Colonic mucosa (tissue), 4 donors: ENCODE measurements at regions not wholly inside any gene's neighbourhood (a gene's known extent, or its start where the extent isn't known, plus 50 kb on each side); places are given as distances from the start of the nearest gene placed in this dataset.

Experiments used
- DNase-seq: peaks from one replicate; pipeline ENCODE4 v3.0.0-alpha.2; 2020
- H3K27ac ChIP-seq: fragments of 200-600 bp; one replicate; pipeline ENCODE4 v1.8.0; 2021
- H3K27me3 ChIP-seq: fragments of 200-600 bp; one replicate; pipeline ENCODE4 v1.8.0; 2021
- H3K36me3 ChIP-seq: fragments of 200-600 bp; one replicate; pipeline ENCODE4 v1.8.0; 2021
- H3K4me1 ChIP-seq: fragments of 200-600 bp; one replicate; pipeline ENCODE4 v1.8.0; 2021; ENCODE audit warnings: mild to moderate bottlenecking
- H3K4me3 ChIP-seq: fragments of 200-600 bp; one replicate; pipeline ENCODE4 v1.8.0; 2021
- H3K9ac ChIP-seq, 2 donors: one replicate each; pipeline ENCODE4 v1.7.0; 2013; ENCODE audit warnings: control low read depth in 2 of 2, low read depth in 2 of 2, low read length in 2 of 2
- H3K9me3 ChIP-seq: fragments of 200-600 bp; one replicate; pipeline ENCODE4 v1.8.0; 2021
- intact Hi-C: fragments of 100-400 bp; cut with DNase I; formaldehyde crosslinking; loops from one replicate; pipeline ENCODE4 v1.14.1; 2022
- TF ChIP-seq, protein P1 (sequence below): fragments of 200-600 bp; IDR thresholded peaks from one replicate; pipeline ENCODE4 v1.8.0; 2022; ENCODE audit warnings: antibody characterized with exemption, mild to moderate bottlenecking
- donor health status: healthy.
- donor health status: DM: no; HTN: no; CAD: no.
- donor health status: DM: no; HTN: no; CAD: no.

DNA sequence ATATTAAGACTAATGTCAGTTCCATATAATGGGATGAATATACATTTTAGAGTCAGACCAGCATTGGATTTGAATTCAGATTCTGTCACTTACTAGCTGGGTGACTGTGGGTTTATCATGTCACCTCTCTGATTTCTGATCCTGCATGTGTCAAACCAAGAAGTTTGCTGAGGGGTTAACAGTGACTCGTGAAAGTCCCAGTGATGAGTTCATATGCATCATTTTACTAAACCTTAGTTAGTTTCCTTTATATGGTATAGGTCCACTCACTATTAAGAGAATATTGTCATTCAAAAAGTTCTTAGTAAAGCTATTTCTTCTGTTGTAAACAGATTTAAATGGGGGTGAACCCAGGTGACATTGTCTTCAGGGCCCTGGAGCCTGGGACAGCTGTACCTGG lies 102.3 kb downstream of the ZNF621 start:
- Histone ChIP-seq H3K27ac (no peak overlapping the region), H3K9ac (no peak overlapping the region), H3K36me3 (no peaks in the 10 kb centered on the region), H3K4me1 (no peaks in the 10 kb centered on the region), H3K9me3 (no peaks in the 10 kb centered on the region), H3K27me3 (no peaks in the 10 kb centered on the region), H3K4me3 (no peak overlapping the region)
- DNase-seq: no peak
- TF ChIP-seq, protein P1, sequence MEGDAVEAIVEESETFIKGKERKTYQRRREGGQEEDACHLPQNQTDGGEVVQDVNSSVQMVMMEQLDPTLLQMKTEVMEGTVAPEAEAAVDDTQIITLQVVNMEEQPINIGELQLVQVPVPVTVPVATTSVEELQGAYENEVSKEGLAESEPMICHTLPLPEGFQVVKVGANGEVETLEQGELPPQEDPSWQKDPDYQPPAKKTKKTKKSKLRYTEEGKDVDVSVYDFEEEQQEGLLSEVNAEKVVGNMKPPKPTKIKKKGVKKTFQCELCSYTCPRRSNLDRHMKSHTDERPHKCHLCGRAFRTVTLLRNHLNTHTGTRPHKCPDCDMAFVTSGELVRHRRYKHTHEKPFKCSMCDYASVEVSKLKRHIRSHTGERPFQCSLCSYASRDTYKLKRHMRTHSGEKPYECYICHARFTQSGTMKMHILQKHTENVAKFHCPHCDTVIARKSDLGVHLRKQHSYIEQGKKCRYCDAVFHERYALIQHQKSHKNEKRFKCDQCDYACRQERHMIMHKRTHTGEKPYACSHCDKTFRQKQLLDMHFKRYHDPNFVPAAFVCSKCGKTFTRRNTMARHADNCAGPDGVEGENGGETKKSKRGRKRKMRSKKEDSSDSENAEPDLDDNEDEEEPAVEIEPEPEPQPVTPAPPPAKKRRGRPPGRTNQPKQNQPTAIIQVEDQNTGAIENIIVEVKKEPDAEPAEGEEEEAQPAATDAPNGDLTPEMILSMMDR: no peak
- intact Hi-C loops: no loop called here

DNA sequence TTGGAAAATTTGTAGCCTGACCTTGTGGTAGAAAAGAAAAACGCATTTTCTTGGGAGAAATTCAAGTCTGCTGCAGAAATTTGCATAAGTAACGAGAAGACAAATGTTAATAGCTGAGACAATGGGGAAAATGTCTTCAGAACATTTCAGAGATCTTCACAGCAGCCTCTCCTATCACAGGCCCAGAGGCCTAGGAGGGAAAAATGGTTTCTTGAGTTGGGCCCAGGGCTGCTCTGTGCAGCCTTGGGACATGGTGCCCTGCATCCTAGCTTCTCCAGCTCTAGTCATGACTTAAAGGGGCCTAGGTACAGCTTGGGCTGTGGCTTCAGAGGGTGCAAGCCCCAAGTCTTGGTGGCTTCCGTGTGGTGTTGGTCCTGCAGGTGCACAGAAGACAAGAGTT lies 104.2 kb downstream of the ZNF621 start:
- Histone ChIP-seq H3K4me3 (no peak overlapping the region), H3K9ac (no peak overlapping the region), H3K27me3 (no peaks in the 10 kb centered on the region), H3K9me3 (no peaks in the 10 kb centered on the region), H3K4me1 (no peaks in the 10 kb centered on the region), H3K36me3 (no peaks in the 10 kb centered on the region), H3K27ac (no peak overlapping the region)
- TF ChIP-seq, protein P1: no peak
- DNase-seq: no peak
- intact Hi-C loops: no loop called here

DNA sequence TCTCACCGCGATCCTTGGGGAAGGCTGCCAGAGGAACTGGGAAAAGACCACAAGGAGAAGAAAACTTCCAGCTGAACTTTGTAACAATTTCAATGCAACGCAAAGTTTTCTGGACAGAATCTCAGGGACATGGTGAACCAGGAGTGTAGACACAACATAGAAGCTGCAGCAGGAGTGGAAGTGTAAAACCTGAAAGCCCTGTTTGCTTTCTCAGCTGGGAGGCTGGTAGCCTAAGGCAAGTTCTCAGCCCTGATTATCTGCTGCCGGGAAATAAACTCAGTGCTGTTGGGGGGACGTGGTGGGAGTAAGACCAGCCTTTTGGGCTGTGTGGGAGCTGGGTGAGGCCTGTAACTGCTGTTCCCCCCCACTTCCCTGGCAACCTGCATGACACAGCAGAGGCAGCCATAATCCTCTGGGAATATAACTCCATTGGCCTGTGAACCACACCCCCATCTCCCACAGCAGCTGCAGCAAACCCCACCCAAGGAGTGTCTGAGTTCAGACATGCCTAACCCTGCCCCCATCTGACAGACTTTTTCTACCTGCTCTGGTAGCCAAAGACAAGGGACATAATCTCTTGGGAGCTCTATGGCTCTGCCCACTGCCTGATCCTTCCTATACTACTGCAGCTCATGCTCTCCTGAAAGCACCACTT lies 106.7 kb downstream of the ZNF621 start:
- intact Hi-C loops: no loop called here
- H3K4me3 ChIP-seq: no peak overlapping the region
- DNase-seq: peak; percentile 33
- H3K27me3 ChIP-seq: no peaks in the 10 kb centered on the region
- TF ChIP-seq, protein P1: no peak
- H3K27ac ChIP-seq: no peak overlapping the region
- no peaks in the 10 kb centered on the region for H3K36me3 ChIP-seq
- no peaks in the 10 kb centered on the region for H3K9me3 ChIP-seq
- no peaks in the 10 kb centered on the region for H3K4me1 ChIP-seq
- H3K9ac ChIP-seq: no peak overlapping the region

- intact Hi-C loops: no loop called here
- Histone ChIP-seq H3K9me3 (no peaks in the 10 kb centered on the region), H3K4me1 (no peaks in the 10 kb centered on the region), H3K27me3 (no peaks in the 10 kb centered on the region), H3K9ac (no peak overlapping the region), H3K27ac (no peak overlapping the region), H3K4me3 (no peak overlapping the region), H3K36me3 (no peaks in the 10 kb centered on the region)
- TF ChIP-seq, protein P1: no peak
- DNase-seq: no peak
Measured at GRCh38 chr3:40637906-40638305, 113.1 kb downstream of the ZNF621 start.

DNA sequence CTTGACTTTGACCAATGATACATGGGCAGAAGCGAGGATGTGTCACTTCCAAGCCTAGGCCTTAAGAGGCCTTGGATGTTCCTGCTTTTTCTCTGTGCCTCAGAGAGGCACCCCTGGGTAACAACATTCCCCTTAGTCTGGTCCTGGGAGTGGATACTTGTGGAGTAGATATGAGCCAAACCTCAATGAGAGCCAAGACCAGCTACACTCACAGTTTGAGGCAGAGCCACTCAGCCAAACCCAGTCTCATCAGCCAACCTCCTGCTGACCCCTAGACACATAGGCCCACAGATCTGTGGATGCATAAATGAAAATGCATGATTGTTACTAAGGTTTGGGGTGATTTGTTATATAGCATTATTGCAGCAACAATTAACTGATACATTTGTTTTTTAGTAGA lies 114.2 kb downstream of the ZNF621 start:
- intact Hi-C loops: no loop called here
- H3K36me3 ChIP-seq: no peaks in the 10 kb centered on the region
- no peaks in the 10 kb centered on the region for H3K9me3 ChIP-seq
- no peaks in the 10 kb centered on the region for H3K27me3 ChIP-seq
- H3K27ac ChIP-seq: no peak overlapping the region
- H3K9ac ChIP-seq: no peak overlapping the region
- DNase-seq: no peak
- no peaks in the 10 kb centered on the region for H3K4me1 ChIP-seq
- no peak overlapping the region for H3K4me3 ChIP-seq
- TF ChIP-seq, protein P1: no peak
